Fibroblast of lung (primary cell): ENCODE measurements at regions not wholly inside any gene's neighbourhood (a gene's known extent, or its start where the extent isn't known, plus 50 kb on each side); places are given as distances from the start of the nearest gene placed in this dataset.
"Not testable (repeated sequence)": the region's sequence is repeated elsewhere in the genome, so short reads cannot be mapped to it uniquely, and the experiment has no call there.

Source experiments
- EZH2 ChIP-seq: IDR thresholded peaks from 2 replicates; pipeline ENCODE4 v1.5.1; 2012; ENCODE audit warnings: low read length, control low read depth, mild to moderate bottlenecking; ENCODE audit errors: missing control alignments
- TF ChIP-seq, protein P1 (sequence below), 2 donors: IDR thresholded peaks in 1 of 2; conservative IDR thresholded peaks in 1 of 2; 1 replicate in 1 of 2; 2 replicates in 1 of 2; pipeline ENCODE4 v1.5.1; 2011 to 2012; ENCODE audit warnings: low read length in 2 of 2, control low read depth in 1 of 2, inconsistent platforms in 1 of 2, low read depth in 1 of 2, mild to moderate bottlenecking in 1 of 2

GRCh38 chr16:63860700-63861099 is 1261.2 kb downstream of the CDH11 start:
- TF ChIP-seq, protein P1, sequence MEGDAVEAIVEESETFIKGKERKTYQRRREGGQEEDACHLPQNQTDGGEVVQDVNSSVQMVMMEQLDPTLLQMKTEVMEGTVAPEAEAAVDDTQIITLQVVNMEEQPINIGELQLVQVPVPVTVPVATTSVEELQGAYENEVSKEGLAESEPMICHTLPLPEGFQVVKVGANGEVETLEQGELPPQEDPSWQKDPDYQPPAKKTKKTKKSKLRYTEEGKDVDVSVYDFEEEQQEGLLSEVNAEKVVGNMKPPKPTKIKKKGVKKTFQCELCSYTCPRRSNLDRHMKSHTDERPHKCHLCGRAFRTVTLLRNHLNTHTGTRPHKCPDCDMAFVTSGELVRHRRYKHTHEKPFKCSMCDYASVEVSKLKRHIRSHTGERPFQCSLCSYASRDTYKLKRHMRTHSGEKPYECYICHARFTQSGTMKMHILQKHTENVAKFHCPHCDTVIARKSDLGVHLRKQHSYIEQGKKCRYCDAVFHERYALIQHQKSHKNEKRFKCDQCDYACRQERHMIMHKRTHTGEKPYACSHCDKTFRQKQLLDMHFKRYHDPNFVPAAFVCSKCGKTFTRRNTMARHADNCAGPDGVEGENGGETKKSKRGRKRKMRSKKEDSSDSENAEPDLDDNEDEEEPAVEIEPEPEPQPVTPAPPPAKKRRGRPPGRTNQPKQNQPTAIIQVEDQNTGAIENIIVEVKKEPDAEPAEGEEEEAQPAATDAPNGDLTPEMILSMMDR (conservative IDR thresholded peaks at IDR 0.05 in 1 of 2, IDR thresholded peaks at IDR 0.05 in 1 of 2; ENCODE audit: low read depth in 1 of 2, low read length in 2 of 2) = not testable (repeated sequence)
- TF ChIP-seq EZH2 = not testable (repeated sequence)
